ENCODE measurements at regions not wholly inside any gene's neighbourhood (a gene's known extent, or its start where the extent isn't known, plus 50 kb on each side); places are given as distances from the start of the nearest gene placed in this dataset.
A peak's percentile ranks its signal among the peaks of the same experiment; 100 is the strongest.

- no peak for DNase-seq (ENCODE audit: low read depth)
- TF ChIP-seq CTCF (conservative IDR thresholded peaks at IDR 0.05; ENCODE audit: low read depth, low read length), result no peak
- no peak overlapping the region for H3K4me3 ChIP-seq (ENCODE audit: low read length)
Measured at GRCh38 chr6:165864925-165865324, 201.9 kb upstream of the PDE10A start.

GRCh38 chr6:165864218-165864617 lies 201.2 kb upstream of the PDE10A start:
- H3K4me3 ChIP-seq (ENCODE audit: low read length), result no peak overlapping the region
- no peak for DNase-seq (ENCODE audit: low read depth)
- TF ChIP-seq CTCF (conservative IDR thresholded peaks at IDR 0.05; ENCODE audit: low read depth, low read length), result no peak

- H3K4me3 ChIP-seq (ENCODE audit: low read length), result no peak overlapping the region
- TF ChIP-seq CTCF (conservative IDR thresholded peaks at IDR 0.05; ENCODE audit: low read depth, low read length), result no peak
- DNase-seq (ENCODE audit: low read depth), result no peak
Measured at GRCh38 chr6:165863801-165864200, 200.8 kb upstream of the PDE10A start.

GRCh38 chr6:165862813-165863212 lies 199.8 kb upstream of the PDE10A start:
- TF ChIP-seq CTCF (conservative IDR thresholded peaks at IDR 0.05; ENCODE audit: low read depth, low read length), result no peak
- H3K4me3 ChIP-seq (ENCODE audit: low read length), result no peak overlapping the region
- DNase-seq (ENCODE audit: low read depth), result no peak

GRCh38 chr6:165861226-165861625 lies 198.2 kb upstream of the PDE10A start:
- no peak overlapping the region for H3K4me3 ChIP-seq (ENCODE audit: low read length)
- TF ChIP-seq CTCF (conservative IDR thresholded peaks at IDR 0.05; ENCODE audit: low read depth, low read length), result no peak
- no peak for DNase-seq (ENCODE audit: low read depth)

- DNase-seq (ENCODE audit: low read depth), result no peak
- peak; percentile 12 for TF ChIP-seq CTCF (conservative IDR thresholded peaks at IDR 0.05; ENCODE audit: low read depth, low read length)
- no peak overlapping the region for H3K4me3 ChIP-seq (ENCODE audit: low read length)
Measured at GRCh38 chr6:165858586-165858985, 195.5 kb upstream of the PDE10A start.

GRCh38 chr6:165855856-165856255 lies 192.8 kb upstream of the PDE10A start:
- no peak overlapping the region for H3K4me3 ChIP-seq (ENCODE audit: low read length)

More at GRCh38 chr6:165855856-165856255, 192.8 kb upstream of the PDE10A start:
- DNase-seq (ENCODE audit: low read depth), result no peak
- no peak for TF ChIP-seq CTCF (conservative IDR thresholded peaks at IDR 0.05; ENCODE audit: low read depth, low read length)

All from retinal pigment epithelial cell (primary cell).